Activated naive CD4-positive, alpha-beta T cell treated with anti-CD3 and anti-CD28 coated beads, Interleukin-2, amount 50 U/mL, for 24 hours (primary cell): ENCODE measurements at regions not wholly inside any gene's neighbourhood (a gene's known extent, or its start where the extent isn't known, plus 50 kb on each side); places are given as distances from the start of the nearest gene placed in this dataset.
"Not testable (repeated sequence)": the region's sequence is repeated elsewhere in the genome, so short reads cannot be mapped to it uniquely, and the experiment has no call there.

Experiments
- H3K27ac Mint-ChIP-seq: one replicate; pipeline ENCODE4 v1.8.0; 2021; ENCODE audit warnings: mild to moderate bottlenecking, mixed read lengths
- H3K27me3 Mint-ChIP-seq: one replicate; pipeline ENCODE4 v1.8.0; 2021; ENCODE audit warnings: mixed read lengths
- H3K36me3 Mint-ChIP-seq: one replicate; pipeline ENCODE4 v1.8.0; 2021; ENCODE audit warnings: mixed read lengths
- H3K4me1 Mint-ChIP-seq: one replicate; pipeline ENCODE4 v1.8.0; 2021; ENCODE audit warnings: mixed read lengths
- H3K4me3 Mint-ChIP-seq: one replicate; pipeline ENCODE4 v1.8.0; 2021; ENCODE audit warnings: mild to moderate bottlenecking, mixed read lengths
- H3K9me3 Mint-ChIP-seq: one replicate; pipeline ENCODE4 v1.8.0; 2021; ENCODE audit warnings: mixed read lengths

GRCh38 chr6:131436358-131436757, 136.7 kb upstream of the ARG1 start:
- peaks cover 69% of the 10 kb centered on the region for H3K4me1 Mint-ChIP-seq

GRCh38 chr6:131443014-131443413, 130.0 kb upstream of the ARG1 start:
- peak overlapping the region; percentile 89 for H3K4me3 Mint-ChIP-seq
- peaks cover 21% of the 10 kb centered on the region for H3K36me3 Mint-ChIP-seq
- H3K27ac Mint-ChIP-seq, result peak overlapping the region; percentile 91
- no peaks in the 10 kb centered on the region for H3K9me3 Mint-ChIP-seq
- peaks cover 70% of the 10 kb centered on the region for H3K4me1 Mint-ChIP-seq
- no peaks in the 10 kb centered on the region for H3K27me3 Mint-ChIP-seq

More at GRCh38 chr6:131436358-131436757, 136.7 kb upstream of the ARG1 start:
- H3K9me3 Mint-ChIP-seq, result peaks cover 16% of the 10 kb centered on the region
- peaks cover 62% of the 10 kb centered on the region for H3K36me3 Mint-ChIP-seq
- H3K4me3 Mint-ChIP-seq, result peak overlapping the region; percentile 60
- H3K27me3 Mint-ChIP-seq, result no peaks in the 10 kb centered on the region
- H3K27ac Mint-ChIP-seq, result peak overlapping the region; percentile 1

GRCh38 chr6:131443514-131443913, 129.5 kb upstream of the ARG1 start:
- Mint-ChIP-seq H3K27me3 (no peaks in the 10 kb centered on the region), H3K36me3 (peaks cover 16% of the 10 kb centered on the region), H3K4me1 (peaks cover 67% of the 10 kb centered on the region), H3K27ac (peak overlapping the region; percentile 91), H3K4me3 (peak overlapping the region; percentile 89), H3K9me3 (no peaks in the 10 kb centered on the region)

GRCh38 chr6:131445356-131445755, 127.7 kb upstream of the ARG1 start:
- H3K36me3 Mint-ChIP-seq, H3K9me3 Mint-ChIP-seq, H3K4me3 Mint-ChIP-seq, H3K27ac Mint-ChIP-seq, H3K27me3 Mint-ChIP-seq: not testable (repeated sequence)
- H3K4me1 Mint-ChIP-seq, result peaks cover 63% of the 10 kb centered on the region

- Mint-ChIP-seq H3K4me1 (peaks cover 41% of the 10 kb centered on the region), H3K4me3 (no peak overlapping the region), H3K36me3 (no peaks in the 10 kb centered on the region), H3K27me3 (no peaks in the 10 kb centered on the region), H3K9me3 (peaks cover 6% of the 10 kb centered on the region), H3K27ac (peak overlapping the region; percentile 80)
These were observed 122.2 kb upstream of the ARG1 start for GRCh38 chr6:131450861-131451260.

GRCh38 chr6:131451321-131452144, 121.5 kb upstream of the ARG1 start:
- peak overlapping the region; percentile 80 for H3K27ac Mint-ChIP-seq
- H3K27me3 Mint-ChIP-seq, result no peaks in the 10 kb centered on the region
- H3K36me3 Mint-ChIP-seq, result no peaks in the 10 kb centered on the region
- H3K9me3 Mint-ChIP-seq, result peaks cover 6% of the 10 kb centered on the region
- peaks cover 41% of the 10 kb centered on the region for H3K4me1 Mint-ChIP-seq
- H3K4me3 Mint-ChIP-seq, result peak overlapping the region; percentile 40

- Mint-ChIP-seq H3K27me3 (no peaks in the 10 kb centered on the region), H3K36me3 (no peaks in the 10 kb centered on the region), H3K27ac (no peak overlapping the region), H3K4me3 (no peak overlapping the region), H3K9me3 (peaks cover 6% of the 10 kb centered on the region), H3K4me1 (peaks cover 31% of the 10 kb centered on the region)
These were observed 119.2 kb upstream of the ARG1 start for GRCh38 chr6:131453803-131454202.

- Mint-ChIP-seq H3K9me3 (peaks cover 6% of the 10 kb centered on the region), H3K27me3 (no peaks in the 10 kb centered on the region), H3K4me1 (peaks cover 18% of the 10 kb centered on the region), H3K27ac (no peak overlapping the region), H3K4me3 (no peak overlapping the region), H3K36me3 (no peaks in the 10 kb centered on the region)
These were observed 116.5 kb upstream of the ARG1 start for GRCh38 chr6:131456565-131456964.

GRCh38 chr6:131459005-131459404, 114.0 kb upstream of the ARG1 start:
- Mint-ChIP-seq H3K4me3 (no peak overlapping the region), H3K4me1 (peaks cover 11% of the 10 kb centered on the region), H3K27ac (no peak overlapping the region), H3K9me3 (no peaks in the 10 kb centered on the region), H3K27me3 (no peaks in the 10 kb centered on the region), H3K36me3 (no peaks in the 10 kb centered on the region)

GRCh38 chr6:131460614-131461000, 112.4 kb upstream of the ARG1 start:
- Mint-ChIP-seq H3K27me3 (no peaks in the 10 kb centered on the region), H3K4me1 (peaks cover 11% of the 10 kb centered on the region), H3K4me3 (no peak overlapping the region), H3K36me3 (no peaks in the 10 kb centered on the region), H3K27ac (no peak overlapping the region), H3K9me3 (no peaks in the 10 kb centered on the region)

GRCh38 chr6:131469130-131469529, 103.9 kb upstream of the ARG1 start:
- Mint-ChIP-seq H3K27ac (no peak overlapping the region), H3K27me3 (no peaks in the 10 kb centered on the region), H3K4me3 (no peak overlapping the region), H3K36me3 (no peaks in the 10 kb centered on the region), H3K4me1 (no peaks in the 10 kb centered on the region), H3K9me3 (no peaks in the 10 kb centered on the region)

- Mint-ChIP-seq H3K4me3 (no peak overlapping the region), H3K9me3 (peaks cover 5% of the 10 kb centered on the region), H3K36me3 (peaks cover 3% of the 10 kb centered on the region), H3K27me3 (no peaks in the 10 kb centered on the region), H3K27ac (no peak overlapping the region), H3K4me1 (no peaks in the 10 kb centered on the region)
These were observed 102.5 kb upstream of the ARG1 start for GRCh38 chr6:131470534-131470933.

GRCh38 chr6:131471331-131471730, 101.7 kb upstream of the ARG1 start:
- Mint-ChIP-seq H3K4me1 (no peaks in the 10 kb centered on the region), H3K36me3 (peaks cover 5% of the 10 kb centered on the region), H3K4me3 (no peak overlapping the region), H3K9me3 (peaks cover 5% of the 10 kb centered on the region), H3K27me3 (no peaks in the 10 kb centered on the region), H3K27ac (no peak overlapping the region)

GRCh38 chr6:131473303-131473702, 99.7 kb upstream of the ARG1 start:
- H3K36me3 Mint-ChIP-seq, H3K27ac Mint-ChIP-seq, H3K4me3 Mint-ChIP-seq, H3K4me1 Mint-ChIP-seq, H3K9me3 Mint-ChIP-seq, H3K27me3 Mint-ChIP-seq: not testable (repeated sequence)

- Mint-ChIP-seq H3K27me3 (no peaks in the 10 kb centered on the region), H3K27ac (no peak overlapping the region), H3K4me1 (no peaks in the 10 kb centered on the region), H3K4me3 (no peak overlapping the region), H3K36me3 (peaks cover 5% of the 10 kb centered on the region), H3K9me3 (peaks cover 5% of the 10 kb centered on the region)
These were observed 96.7 kb upstream of the ARG1 start for GRCh38 chr6:131476362-131476761.

GRCh38 chr6:131478740-131479211, 94.2 kb upstream of the ARG1 start:
- not testable (repeated sequence) for H3K4me3 Mint-ChIP-seq, H3K9me3 Mint-ChIP-seq, H3K27me3 Mint-ChIP-seq, H3K27ac Mint-ChIP-seq, H3K4me1 Mint-ChIP-seq, H3K36me3 Mint-ChIP-seq

GRCh38 chr6:131486608-131487007, 86.4 kb upstream of the ARG1 start:
- Mint-ChIP-seq H3K4me1 (peaks cover 6% of the 10 kb centered on the region), H3K9me3 (no peaks in the 10 kb centered on the region), H3K4me3 (no peak overlapping the region), H3K36me3 (no peaks in the 10 kb centered on the region), H3K27ac (no peak overlapping the region), H3K27me3 (no peaks in the 10 kb centered on the region)
